ENCODE measurements at regions not wholly inside any gene's neighbourhood (a gene's known extent, or its start where the extent isn't known, plus 50 kb on each side); places are given as distances from the start of the nearest gene placed in this dataset.

GRCh38 chr11:71340086-71340606 is 87.8 kb upstream of the SHANK2 start:
- TF ChIP-seq CTCF (IDR thresholded peaks at IDR 0.05; ENCODE audit: low read depth, low read length): no peak
- no peak for TF ChIP-seq EZH2phosphoT487 (IDR thresholded peaks at IDR 0.05; ENCODE audit: low read depth)

All from OCI-LY3 (cell line).